ENCODE measurements at regions not wholly inside any gene's neighbourhood (a gene's known extent, or its start where the extent isn't known, plus 50 kb on each side); places are given as distances from the start of the nearest gene placed in this dataset.

DNA sequence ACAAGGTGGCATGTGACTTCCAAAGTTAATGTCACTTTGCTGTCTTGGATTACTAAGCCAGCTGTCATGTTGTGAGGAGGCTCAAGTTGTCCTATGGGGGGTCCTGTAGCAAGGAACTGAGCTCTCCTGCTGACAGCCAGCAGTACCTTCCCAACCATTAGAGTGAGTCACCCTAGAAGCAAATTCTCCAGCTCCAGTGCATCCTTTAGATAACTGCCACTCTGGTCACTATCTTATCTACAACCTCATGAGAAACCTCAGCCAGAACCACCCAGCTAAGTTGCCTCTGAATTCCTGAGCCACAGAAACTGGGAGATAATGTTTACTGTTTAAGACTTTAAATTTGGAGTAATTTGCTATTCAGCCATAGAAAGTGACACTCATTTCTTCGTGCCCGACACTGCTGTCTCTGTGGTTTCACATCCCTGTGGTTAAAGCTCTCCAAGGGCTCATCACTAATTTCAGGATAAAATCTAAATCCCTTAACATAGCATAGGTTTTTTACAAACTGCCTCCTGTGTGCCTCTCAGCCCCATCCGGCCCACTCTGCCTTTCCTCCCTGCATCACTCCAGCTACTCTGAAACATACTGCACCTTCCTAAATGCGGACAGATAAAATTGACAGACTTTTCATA is 83.5 kb downstream of the PRR15 start:
- TF ChIP-seq, protein P1, sequence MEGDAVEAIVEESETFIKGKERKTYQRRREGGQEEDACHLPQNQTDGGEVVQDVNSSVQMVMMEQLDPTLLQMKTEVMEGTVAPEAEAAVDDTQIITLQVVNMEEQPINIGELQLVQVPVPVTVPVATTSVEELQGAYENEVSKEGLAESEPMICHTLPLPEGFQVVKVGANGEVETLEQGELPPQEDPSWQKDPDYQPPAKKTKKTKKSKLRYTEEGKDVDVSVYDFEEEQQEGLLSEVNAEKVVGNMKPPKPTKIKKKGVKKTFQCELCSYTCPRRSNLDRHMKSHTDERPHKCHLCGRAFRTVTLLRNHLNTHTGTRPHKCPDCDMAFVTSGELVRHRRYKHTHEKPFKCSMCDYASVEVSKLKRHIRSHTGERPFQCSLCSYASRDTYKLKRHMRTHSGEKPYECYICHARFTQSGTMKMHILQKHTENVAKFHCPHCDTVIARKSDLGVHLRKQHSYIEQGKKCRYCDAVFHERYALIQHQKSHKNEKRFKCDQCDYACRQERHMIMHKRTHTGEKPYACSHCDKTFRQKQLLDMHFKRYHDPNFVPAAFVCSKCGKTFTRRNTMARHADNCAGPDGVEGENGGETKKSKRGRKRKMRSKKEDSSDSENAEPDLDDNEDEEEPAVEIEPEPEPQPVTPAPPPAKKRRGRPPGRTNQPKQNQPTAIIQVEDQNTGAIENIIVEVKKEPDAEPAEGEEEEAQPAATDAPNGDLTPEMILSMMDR (conservative IDR thresholded peaks at IDR 0.05 in 1 of 2, IDR thresholded peaks at IDR 0.05 in 1 of 2; ENCODE audit: low read depth in 1 of 2, low read length in 2 of 2) = no peak
- TF ChIP-seq EZH2 (IDR thresholded peaks at IDR 0.05; ENCODE audit: low read length, missing control alignments) = no peak
